ENCODE measurements at regions not wholly inside any gene's neighbourhood (a gene's known extent, or its start where the extent isn't known, plus 50 kb on each side); places are given as distances from the start of the nearest gene placed in this dataset.
"Not testable (repeated sequence)": the region's sequence is repeated elsewhere in the genome, so short reads cannot be mapped to it uniquely, and the experiment has no call there.

DNA sequence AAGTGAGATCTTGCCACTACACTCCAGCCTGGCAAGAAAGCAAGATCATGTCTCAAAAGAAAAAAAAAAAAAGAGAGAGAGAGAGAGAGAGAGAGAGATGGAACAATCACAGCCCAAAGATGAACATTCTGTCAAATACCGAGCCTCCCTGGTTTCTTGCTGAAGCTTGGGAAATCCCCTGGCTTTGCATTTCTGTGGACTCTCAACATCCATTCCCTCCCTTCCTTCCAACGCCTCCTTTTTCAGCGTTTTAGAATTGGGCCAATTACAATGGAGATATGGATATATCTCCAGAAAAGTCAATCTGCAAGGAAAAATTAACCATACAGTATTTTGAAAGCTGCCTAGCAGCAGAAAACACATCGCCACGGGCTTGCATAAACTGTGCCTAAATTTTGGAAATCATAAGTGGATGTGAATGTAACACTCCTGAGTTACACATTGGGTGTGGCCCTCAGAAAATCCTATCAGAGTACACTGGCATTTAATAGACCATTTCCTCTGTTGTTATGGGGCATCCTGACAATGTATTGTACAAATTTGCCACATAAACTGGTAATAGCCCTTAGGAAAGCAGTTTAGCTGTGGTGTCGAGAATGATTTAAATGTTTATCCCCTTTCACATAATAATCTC lies 67.2 kb upstream of the PHLPP1 start:
- Histone ChIP-seq H3K36me3 (no peaks in the 10 kb centered on the region), H3K9me3 (ENCODE audit: low read depth) (no peaks in the 10 kb centered on the region), H3K27ac (no peak overlapping the region), H3K27me3 (no peaks in the 10 kb centered on the region), H3K4me1 (ENCODE audit: low read depth) (no peaks in the 10 kb centered on the region), H3K4me3 (no peak overlapping the region)
- TF ChIP-seq, protein P1, sequence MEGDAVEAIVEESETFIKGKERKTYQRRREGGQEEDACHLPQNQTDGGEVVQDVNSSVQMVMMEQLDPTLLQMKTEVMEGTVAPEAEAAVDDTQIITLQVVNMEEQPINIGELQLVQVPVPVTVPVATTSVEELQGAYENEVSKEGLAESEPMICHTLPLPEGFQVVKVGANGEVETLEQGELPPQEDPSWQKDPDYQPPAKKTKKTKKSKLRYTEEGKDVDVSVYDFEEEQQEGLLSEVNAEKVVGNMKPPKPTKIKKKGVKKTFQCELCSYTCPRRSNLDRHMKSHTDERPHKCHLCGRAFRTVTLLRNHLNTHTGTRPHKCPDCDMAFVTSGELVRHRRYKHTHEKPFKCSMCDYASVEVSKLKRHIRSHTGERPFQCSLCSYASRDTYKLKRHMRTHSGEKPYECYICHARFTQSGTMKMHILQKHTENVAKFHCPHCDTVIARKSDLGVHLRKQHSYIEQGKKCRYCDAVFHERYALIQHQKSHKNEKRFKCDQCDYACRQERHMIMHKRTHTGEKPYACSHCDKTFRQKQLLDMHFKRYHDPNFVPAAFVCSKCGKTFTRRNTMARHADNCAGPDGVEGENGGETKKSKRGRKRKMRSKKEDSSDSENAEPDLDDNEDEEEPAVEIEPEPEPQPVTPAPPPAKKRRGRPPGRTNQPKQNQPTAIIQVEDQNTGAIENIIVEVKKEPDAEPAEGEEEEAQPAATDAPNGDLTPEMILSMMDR (IDR thresholded peaks at IDR 0.05; ENCODE audit: low read depth, low read length): no peak
- DNase-seq (ENCODE audit: low read depth in 1 of 2, low spot score in 1 of 2): no peak

DNA sequence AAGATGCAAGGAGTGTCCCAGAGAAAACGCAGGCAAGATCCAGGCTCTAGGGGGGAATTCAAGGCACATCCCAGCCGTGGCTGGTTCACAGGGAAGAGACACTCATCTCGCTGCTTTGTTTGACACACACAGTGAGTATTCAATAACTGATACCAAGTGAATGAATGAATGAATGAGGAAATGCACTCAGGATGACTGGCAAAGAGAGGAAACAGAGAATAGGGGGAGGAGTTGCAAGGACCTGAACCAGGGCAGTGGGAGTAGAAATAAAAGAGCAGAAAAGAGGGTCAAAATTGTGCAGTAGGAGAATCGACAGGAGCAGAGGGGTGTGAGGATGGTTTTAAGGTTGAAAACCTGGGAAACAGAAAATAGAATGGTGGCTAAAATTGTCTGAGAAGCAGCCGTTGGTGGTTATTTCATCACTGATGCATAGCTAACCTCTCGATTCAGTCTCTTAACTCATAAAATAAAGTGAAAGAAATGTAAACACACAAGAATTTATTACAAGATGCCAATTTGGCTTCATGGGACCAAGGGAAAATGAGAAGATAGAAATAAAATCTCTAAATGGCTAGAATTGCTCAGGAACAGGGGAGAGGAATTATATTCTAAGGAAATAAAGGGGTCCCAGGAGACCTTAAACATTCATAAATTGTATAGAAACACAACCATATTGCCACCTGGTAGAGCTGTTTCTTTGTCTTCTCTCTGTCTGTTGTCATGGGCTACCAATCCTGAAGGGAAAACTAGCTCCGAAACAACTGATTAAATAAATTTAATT lies 63.9 kb upstream of the PHLPP1 start:
- no peaks in the 10 kb centered on the region for H3K27me3 ChIP-seq
- no peak overlapping the region for H3K4me3 ChIP-seq
- H3K27ac ChIP-seq: no peak overlapping the region
- H3K4me1 ChIP-seq (ENCODE audit: low read depth): no peaks in the 10 kb centered on the region
- no peaks in the 10 kb centered on the region for H3K9me3 ChIP-seq (ENCODE audit: low read depth)
- TF ChIP-seq, protein P1 (IDR thresholded peaks at IDR 0.05; ENCODE audit: low read depth, low read length): no peak
- no peak for DNase-seq (ENCODE audit: low read depth in 1 of 2, low spot score in 1 of 2)
- no peaks in the 10 kb centered on the region for H3K36me3 ChIP-seq

DNA sequence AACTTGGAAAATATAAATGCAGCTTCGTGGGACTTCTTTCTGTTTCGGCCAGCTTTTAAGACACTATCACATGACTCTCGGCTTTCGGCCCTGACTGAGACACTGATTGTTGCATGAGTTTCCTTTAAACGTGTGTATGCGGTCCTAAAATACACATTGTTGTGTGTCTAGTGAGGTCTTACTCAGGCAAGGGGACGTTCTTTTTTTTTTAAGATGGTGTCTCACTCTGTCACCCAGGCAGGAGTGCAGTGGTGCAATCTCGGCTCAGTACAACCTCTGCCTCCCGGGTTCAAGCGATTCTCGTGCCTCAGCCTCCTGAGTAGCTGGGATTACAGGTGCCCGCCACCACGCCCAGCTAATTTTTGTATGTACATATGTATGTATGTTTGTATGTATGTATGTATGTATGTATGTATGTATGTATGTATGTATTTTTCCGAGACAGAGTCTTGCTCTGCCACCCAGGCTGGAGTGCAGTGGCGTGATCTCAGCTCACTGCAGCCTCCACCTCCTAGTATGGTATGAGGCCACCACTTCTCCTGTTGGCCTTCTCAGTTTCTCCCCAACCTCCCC lies 63.2 kb upstream of the PHLPP1 start:
- DNase-seq (ENCODE audit: low read depth in 1 of 2, low spot score in 1 of 2); H3K4me1 ChIP-seq (ENCODE audit: low read depth); H3K4me3 ChIP-seq; H3K27me3 ChIP-seq; H3K27ac ChIP-seq; H3K36me3 ChIP-seq; H3K9me3 ChIP-seq (ENCODE audit: low read depth): not testable (repeated sequence)

DNA sequence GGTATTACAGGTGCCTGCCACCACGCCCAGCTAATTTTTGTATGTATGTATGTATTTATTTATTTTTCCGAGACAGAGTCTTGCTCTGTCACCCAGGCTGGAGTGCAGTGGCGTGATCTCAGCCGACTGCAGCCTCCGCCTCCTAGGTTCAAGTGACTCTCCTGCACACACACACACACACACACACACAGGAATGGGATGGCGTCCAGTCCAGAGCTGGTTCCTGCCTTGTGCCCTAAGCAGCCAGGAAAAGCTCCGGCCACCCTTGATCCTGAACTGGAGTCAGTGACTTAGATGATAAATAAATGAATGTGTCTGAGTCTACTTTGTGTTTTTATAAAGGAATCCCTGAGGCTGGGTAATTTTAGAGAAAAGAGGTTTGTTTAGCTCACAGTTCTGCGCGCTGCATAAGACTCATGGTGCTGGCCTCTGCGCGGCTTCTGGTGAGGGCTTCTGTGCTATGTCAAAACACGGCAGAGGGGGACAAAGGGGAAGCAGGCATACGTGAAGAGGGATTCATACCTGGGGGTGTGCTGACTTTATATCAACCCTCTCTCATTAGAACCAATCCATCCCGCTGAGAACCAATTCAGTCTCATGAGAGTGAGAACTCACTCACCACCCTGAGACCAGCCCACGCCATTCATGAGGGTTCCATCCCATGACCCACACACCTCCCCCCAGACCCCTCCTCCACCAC lies 59.7 kb upstream of the PHLPP1 start:
- H3K36me3 ChIP-seq: no peaks in the 10 kb centered on the region
- H3K9me3 ChIP-seq (ENCODE audit: low read depth): no peaks in the 10 kb centered on the region
- no peaks in the 10 kb centered on the region for H3K4me1 ChIP-seq (ENCODE audit: low read depth)
- TF ChIP-seq, protein P1 (IDR thresholded peaks at IDR 0.05; ENCODE audit: low read depth, low read length): no peak
- no peak for DNase-seq (ENCODE audit: low read depth in 1 of 2, low spot score in 1 of 2)
- no peaks in the 10 kb centered on the region for H3K27me3 ChIP-seq
- H3K4me3 ChIP-seq: no peak overlapping the region
- H3K27ac ChIP-seq: no peak overlapping the region

DNA sequence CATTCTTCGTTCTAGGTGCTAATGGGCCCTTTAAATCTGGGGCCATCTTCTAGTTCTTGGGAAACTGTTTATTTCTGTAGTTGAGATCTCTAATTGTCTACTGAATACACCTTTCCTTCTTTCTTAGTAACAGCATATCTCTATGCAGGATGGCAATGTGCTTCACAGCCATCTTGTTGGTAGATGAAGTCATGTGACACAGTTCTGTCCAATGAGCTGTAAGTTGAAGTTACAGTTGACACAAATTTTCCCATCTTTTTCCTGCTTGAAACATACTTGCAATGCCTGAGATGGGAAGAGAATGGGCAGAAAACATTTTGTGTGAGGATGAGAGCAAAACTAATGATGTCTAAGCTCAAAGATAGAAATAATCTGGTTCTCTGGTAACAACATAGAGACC lies 57.3 kb upstream of the PHLPP1 start:
- Histone ChIP-seq H3K4me1 (ENCODE audit: low read depth) (no peaks in the 10 kb centered on the region), H3K27me3 (no peaks in the 10 kb centered on the region), H3K36me3 (no peaks in the 10 kb centered on the region), H3K27ac (no peak overlapping the region), H3K4me3 (no peak overlapping the region), H3K9me3 (ENCODE audit: low read depth) (no peaks in the 10 kb centered on the region)
- DNase-seq (ENCODE audit: low read depth in 1 of 2, low spot score in 1 of 2): no peak
- TF ChIP-seq, protein P1 (IDR thresholded peaks at IDR 0.05; ENCODE audit: low read depth, low read length): no peak
